ENCODE measurements at regions not wholly inside any gene's neighbourhood (a gene's known extent, or its start where the extent isn't known, plus 50 kb on each side); places are given as distances from the start of the nearest gene placed in this dataset.

DNA sequence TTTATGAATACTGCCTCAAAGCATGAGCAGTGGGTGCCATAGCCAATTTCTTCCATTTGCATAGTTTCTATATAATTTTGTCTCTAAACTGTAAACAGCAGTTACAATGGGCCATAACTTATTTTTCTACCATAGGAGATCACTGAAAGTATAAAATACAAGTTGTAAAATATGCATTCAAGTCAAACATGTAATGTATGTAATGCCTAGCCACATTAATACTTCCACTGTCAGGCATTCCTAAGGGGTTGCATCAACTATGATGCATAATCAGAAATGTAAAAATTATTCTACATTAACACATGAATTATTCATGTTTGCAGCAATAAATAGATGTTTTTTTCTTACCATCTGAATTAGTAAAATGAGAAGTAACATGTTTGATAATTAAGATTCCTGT is 560.3 kb upstream of the ZP4 start:
- Histone ChIP-seq H3K36me3 (ENCODE audit: control insufficient read depth in 4 of 4, insufficient read depth in 3 of 4, low read depth in 1 of 4, low read length in 3 of 4) (no peaks in the 10 kb centered on the region), H3K9ac (ENCODE audit: low read depth in 1 of 2, low read length in 2 of 2) (no peak overlapping the region), H3K4me1 (ENCODE audit: control insufficient read depth in 4 of 4, insufficient read depth in 4 of 4, low read length in 3 of 4) (no peaks in the 10 kb centered on the region), H3K4me3 (ENCODE audit: low read depth in 1 of 3, low read length in 3 of 3) (no peak overlapping the region), H3K27me3 (ENCODE audit: control insufficient read depth in 4 of 4, insufficient read depth in 4 of 4, low read length in 3 of 4) (no peaks in the 10 kb centered on the region), H3K27ac (ENCODE audit: low read depth in 1 of 2, low read length in 2 of 2) (no peak overlapping the region), H3K9me3 (ENCODE audit: control insufficient read depth in 4 of 4, low read length in 3 of 4) (no peaks in the 10 kb centered on the region)
- no peak for DNase-seq (ENCODE audit: low spot score)
- no peak for TF ChIP-seq RXRA (IDR thresholded peaks at IDR 0.05)
- TF ChIP-seq REST (IDR thresholded peaks at IDR 0.05), result no peak
- TF ChIP-seq FOXA1 (IDR thresholded peaks at IDR 0.05), result no peak
- TF ChIP-seq HNF4A (conservative IDR thresholded peaks at IDR 0.05), result no peak
- TF ChIP-seq FOXA2 (IDR thresholded peaks at IDR 0.05), result no peak
- TF ChIP-seq ATF3 (IDR thresholded peaks at IDR 0.05), result no peak
- TF ChIP-seq NR2F2 (IDR thresholded peaks at IDR 0.05), result no peak
- TF ChIP-seq, protein P1, sequence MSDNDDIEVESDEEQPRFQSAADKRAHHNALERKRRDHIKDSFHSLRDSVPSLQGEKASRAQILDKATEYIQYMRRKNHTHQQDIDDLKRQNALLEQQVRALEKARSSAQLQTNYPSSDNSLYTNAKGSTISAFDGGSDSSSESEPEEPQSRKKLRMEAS (IDR thresholded peaks at IDR 0.05), result no peak
- no peak for TF ChIP-seq GABPA (IDR thresholded peaks at IDR 0.05 in 1 of 2, conservative IDR thresholded peaks at IDR 0.05 in 1 of 2)
- TF ChIP-seq EGR1 (IDR thresholded peaks at IDR 0.05; ENCODE audit: low read depth in 2 of 2), result no peak
- TF ChIP-seq YY1 (IDR thresholded peaks at IDR 0.05), result no peak

DNA sequence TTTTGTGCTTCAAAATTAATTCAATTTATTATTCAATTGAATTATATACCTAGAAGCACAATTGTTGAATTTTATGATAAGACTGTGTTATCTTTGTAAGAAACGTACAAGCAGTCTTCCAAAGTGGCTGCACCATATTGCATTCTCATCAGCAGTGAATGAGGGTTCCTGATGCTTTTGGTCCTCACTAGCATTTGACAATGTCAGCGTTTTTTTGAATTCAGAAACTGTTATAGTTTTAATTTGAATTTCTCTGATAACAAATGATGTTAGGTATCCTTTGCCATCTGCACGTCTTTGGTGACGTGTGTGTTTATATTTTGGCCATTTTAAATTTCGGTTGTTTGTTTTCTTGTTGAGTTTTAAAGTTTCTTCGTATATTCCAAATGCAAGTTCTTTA is 553.0 kb upstream of the ZP4 start:
- Histone ChIP-seq H3K9me3 (ENCODE audit: control insufficient read depth in 4 of 4, low read length in 3 of 4) (no peaks in the 10 kb centered on the region), H3K4me3 (ENCODE audit: low read depth in 1 of 3, low read length in 3 of 3) (no peak overlapping the region), H3K36me3 (ENCODE audit: control insufficient read depth in 4 of 4, insufficient read depth in 3 of 4, low read depth in 1 of 4, low read length in 3 of 4) (no peaks in the 10 kb centered on the region), H3K4me1 (ENCODE audit: control insufficient read depth in 4 of 4, insufficient read depth in 4 of 4, low read length in 3 of 4) (no peaks in the 10 kb centered on the region), H3K9ac (ENCODE audit: low read depth in 1 of 2, low read length in 2 of 2) (no peak overlapping the region), H3K27me3 (ENCODE audit: control insufficient read depth in 4 of 4, insufficient read depth in 4 of 4, low read length in 3 of 4) (no peaks in the 10 kb centered on the region), H3K27ac (ENCODE audit: low read depth in 1 of 2, low read length in 2 of 2) (no peak overlapping the region)
- TF ChIP-seq RAD21 (IDR thresholded peaks at IDR 0.05) (no peak), ZBTB33 (IDR thresholded peaks at IDR 0.05) (no peak), ATF3 (IDR thresholded peaks at IDR 0.05) (no peak), EGR1 (IDR thresholded peaks at IDR 0.05; ENCODE audit: low read depth in 2 of 2) (no peak), GABPA (IDR thresholded peaks at IDR 0.05 in 1 of 2, conservative IDR thresholded peaks at IDR 0.05 in 1 of 2) (no peak), RXRA (IDR thresholded peaks at IDR 0.05) (no peak), HNF4A (conservative IDR thresholded peaks at IDR 0.05) (no peak), JUND (IDR thresholded peaks at IDR 0.05) (no peak), FOXA2 (IDR thresholded peaks at IDR 0.05) (no peak), CTCF (IDR thresholded peaks at IDR 0.05; ENCODE audit: low read depth, low read length, missing input control) (no peak), YY1 (IDR thresholded peaks at IDR 0.05) (no peak), NR2F2 (IDR thresholded peaks at IDR 0.05) (no peak), TAF1 (conservative IDR thresholded peaks at IDR 0.05) (no peak), SP1 (IDR thresholded peaks at IDR 0.05) (no peak), REST (IDR thresholded peaks at IDR 0.05) (no peak), FOXA1 (IDR thresholded peaks at IDR 0.05) (no peak)
- TF ChIP-seq, protein P1 (IDR thresholded peaks at IDR 0.05), result no peak
- DNase-seq (ENCODE audit: low spot score), result no peak
- WGBS, result 73% methylated on average over 6 of the region's 6 CpGs
